ENCODE measurements at regions not wholly inside any gene's neighbourhood (a gene's known extent, or its start where the extent isn't known, plus 50 kb on each side); places are given as distances from the start of the nearest gene placed in this dataset.
A peak's percentile ranks its signal among the peaks of the same experiment; 100 is the strongest.

GRCh38 chr9:105968811-105969466, 274.6 kb downstream of the TMEM38B start:
- Histone ChIP-seq H3K36me3 (no peaks in the 10 kb centered on the region), H3K27me3 (no peaks in the 10 kb centered on the region), H3K9me3 (no peaks in the 10 kb centered on the region), H3K4me1 (peaks cover 0 to 21% (median 0%) of the 10 kb centered on the region in 4 donors), H3K4me3 (no peak overlapping the region), H3K27ac (no peak overlapping the region)
- WGBS, 2 donors, result 87% methylated on average over 4 of the region's 4 CpGs
- TF ChIP-seq EP300 (IDR thresholded peaks at IDR 0.05) (no peak), POLR2A (IDR thresholded peaks at IDR 0.05) (no peak)
- TF ChIP-seq, protein P1, sequence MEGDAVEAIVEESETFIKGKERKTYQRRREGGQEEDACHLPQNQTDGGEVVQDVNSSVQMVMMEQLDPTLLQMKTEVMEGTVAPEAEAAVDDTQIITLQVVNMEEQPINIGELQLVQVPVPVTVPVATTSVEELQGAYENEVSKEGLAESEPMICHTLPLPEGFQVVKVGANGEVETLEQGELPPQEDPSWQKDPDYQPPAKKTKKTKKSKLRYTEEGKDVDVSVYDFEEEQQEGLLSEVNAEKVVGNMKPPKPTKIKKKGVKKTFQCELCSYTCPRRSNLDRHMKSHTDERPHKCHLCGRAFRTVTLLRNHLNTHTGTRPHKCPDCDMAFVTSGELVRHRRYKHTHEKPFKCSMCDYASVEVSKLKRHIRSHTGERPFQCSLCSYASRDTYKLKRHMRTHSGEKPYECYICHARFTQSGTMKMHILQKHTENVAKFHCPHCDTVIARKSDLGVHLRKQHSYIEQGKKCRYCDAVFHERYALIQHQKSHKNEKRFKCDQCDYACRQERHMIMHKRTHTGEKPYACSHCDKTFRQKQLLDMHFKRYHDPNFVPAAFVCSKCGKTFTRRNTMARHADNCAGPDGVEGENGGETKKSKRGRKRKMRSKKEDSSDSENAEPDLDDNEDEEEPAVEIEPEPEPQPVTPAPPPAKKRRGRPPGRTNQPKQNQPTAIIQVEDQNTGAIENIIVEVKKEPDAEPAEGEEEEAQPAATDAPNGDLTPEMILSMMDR (IDR thresholded peaks at IDR 0.05), result no peak
- DNase-seq (ENCODE audit: low spot score in 2 of 2), result no peak

- H3K4me1 ChIP-seq, result peaks cover 0 to 27% (median 0%) of the 10 kb centered on the region in 4 donors
- TF ChIP-seq, protein P1 (IDR thresholded peaks at IDR 0.05), result no peak
- no peak for TF ChIP-seq EP300 (IDR thresholded peaks at IDR 0.05)
- no peak for TF ChIP-seq POLR2A (IDR thresholded peaks at IDR 0.05)
- no peaks in the 10 kb centered on the region for H3K36me3 ChIP-seq
- H3K4me3 ChIP-seq, result no peak overlapping the region
- DNase-seq (ENCODE audit: low spot score in 2 of 2), result no peak
- WGBS, 2 donors, result 39 to 41% methylated on average over 1 of the region's 1 CpG
- no peak overlapping the region for H3K27ac ChIP-seq
- H3K9me3 ChIP-seq, result no peaks in the 10 kb centered on the region
- no peaks in the 10 kb centered on the region for H3K27me3 ChIP-seq
Observed at GRCh38 chr9:105969636-105970035, 275.3 kb downstream of the TMEM38B start.

DNA sequence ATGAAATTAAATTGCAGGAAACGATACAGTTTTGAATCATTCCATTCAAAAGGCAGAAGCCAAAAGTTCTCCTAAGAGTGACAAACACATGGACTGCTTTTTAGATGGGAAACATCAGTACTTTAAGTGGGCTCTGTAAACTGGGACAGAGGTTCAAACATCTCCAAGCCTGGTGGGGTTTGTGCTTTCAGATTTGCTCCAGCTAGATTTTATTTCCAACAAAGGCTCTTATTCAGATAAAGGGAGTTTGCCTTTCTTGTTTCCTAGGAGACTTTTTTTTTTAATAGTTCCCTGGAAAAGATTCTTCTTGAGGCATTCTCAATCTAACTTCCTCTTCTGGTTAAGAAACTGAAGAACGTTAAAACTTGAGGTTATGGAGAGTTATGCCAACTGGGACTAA, 277.6 kb downstream of the TMEM38B start:
- WGBS, 2 donors, result 19 to 23% methylated on average over 2 of the region's 2 CpGs
- H3K9me3 ChIP-seq, result no peaks in the 10 kb centered on the region
- TF ChIP-seq POLR2A (IDR thresholded peaks at IDR 0.05), result no peak
- TF ChIP-seq, protein P1 (IDR thresholded peaks at IDR 0.05), result no peak
- no peak for TF ChIP-seq EP300 (IDR thresholded peaks at IDR 0.05)
- no peak for DNase-seq (ENCODE audit: low spot score in 2 of 2)
- H3K27me3 ChIP-seq, result no peaks in the 10 kb centered on the region
- H3K4me3 ChIP-seq, result no peak overlapping the region
- H3K27ac ChIP-seq, result peak overlapping the region in 1 of 4 donors; percentile 9
- H3K4me1 ChIP-seq, result peaks cover 0 to 44% (median 0%) of the 10 kb centered on the region in 4 donors
- H3K36me3 ChIP-seq, result no peaks in the 10 kb centered on the region

DNA sequence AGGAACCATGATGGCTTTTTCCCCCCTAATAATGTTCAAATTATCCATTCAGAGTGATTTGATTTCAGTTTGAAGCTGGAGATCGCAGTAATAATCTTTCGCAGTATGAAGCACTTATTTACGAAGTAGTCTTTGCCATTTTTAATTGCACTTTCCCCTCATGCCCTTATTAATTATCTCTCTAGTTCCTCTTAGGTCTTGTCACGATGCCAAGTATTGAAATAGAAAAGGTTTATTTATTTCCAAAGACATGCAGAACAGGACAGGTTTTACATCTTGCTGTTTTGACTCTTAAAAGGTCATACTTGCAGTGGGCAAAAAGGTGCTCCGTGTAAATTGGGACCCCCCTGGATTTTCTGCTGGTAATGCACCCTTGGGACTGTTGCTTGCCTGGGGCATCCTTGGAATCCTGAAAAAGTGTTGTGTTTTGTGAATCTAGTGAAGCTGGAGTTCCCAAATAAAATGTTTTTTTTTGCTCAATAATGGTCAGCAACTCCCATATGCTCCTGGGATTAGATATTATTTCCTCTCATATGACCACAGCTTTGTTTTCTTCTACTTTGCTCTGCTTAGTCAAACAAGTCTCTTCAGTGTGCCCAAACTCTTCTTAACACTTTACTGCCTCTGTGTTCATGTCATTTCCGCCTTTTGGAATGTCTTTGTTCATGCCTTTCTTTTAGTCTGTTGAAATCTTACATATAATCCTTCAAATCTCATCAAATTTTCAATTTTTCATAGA, 278.3 kb downstream of the TMEM38B start:
- peak overlapping the region in 1 of 4 donors; percentile 9 for H3K27ac ChIP-seq
- H3K4me3 ChIP-seq, result no peak overlapping the region
- peaks cover 0 to 44% (median 0%) of the 10 kb centered on the region in 4 donors for H3K4me1 ChIP-seq
- TF ChIP-seq EP300 (IDR thresholded peaks at IDR 0.05), result no peak
- TF ChIP-seq, protein P1 (IDR thresholded peaks at IDR 0.05), result no peak
- TF ChIP-seq POLR2A (IDR thresholded peaks at IDR 0.05), result no peak
- 52 to 56% methylated on average over 6 of the region's 6 CpGs for WGBS, 2 donors
- no peak for DNase-seq (ENCODE audit: low spot score in 2 of 2)
- H3K9me3 ChIP-seq, result no peaks in the 10 kb centered on the region
- no peaks in the 10 kb centered on the region for H3K36me3 ChIP-seq
- H3K27me3 ChIP-seq, result no peaks in the 10 kb centered on the region

- H3K9me3 ChIP-seq, result no peaks in the 10 kb centered on the region
- peak overlapping the region in 1 of 4 donors; percentile 60 for H3K27ac ChIP-seq
- H3K4me3 ChIP-seq, result no peak overlapping the region
- H3K27me3 ChIP-seq, result no peaks in the 10 kb centered on the region
- DNase-seq (ENCODE audit: low spot score in 2 of 2), result no peak
- WGBS, 2 donors, result 21 to 22% methylated on average over 3 of the region's 3 CpGs
- TF ChIP-seq, protein P1 (IDR thresholded peaks at IDR 0.05), result no peak
- no peak for TF ChIP-seq EP300 (IDR thresholded peaks at IDR 0.05)
- peaks cover 0 to 44% (median 0%) of the 10 kb centered on the region in 4 donors for H3K4me1 ChIP-seq
- no peaks in the 10 kb centered on the region for H3K36me3 ChIP-seq
Observed at GRCh38 chr9:105973951-105974351, 279.6 kb downstream of the TMEM38B start.
